ENCODE measurements at regions not wholly inside any gene's neighbourhood (a gene's known extent, or its start where the extent isn't known, plus 50 kb on each side); places are given as distances from the start of the nearest gene placed in this dataset.
"Not testable (repeated sequence)": the region's sequence is repeated elsewhere in the genome, so short reads cannot be mapped to it uniquely, and the experiment has no call there.

DNA sequence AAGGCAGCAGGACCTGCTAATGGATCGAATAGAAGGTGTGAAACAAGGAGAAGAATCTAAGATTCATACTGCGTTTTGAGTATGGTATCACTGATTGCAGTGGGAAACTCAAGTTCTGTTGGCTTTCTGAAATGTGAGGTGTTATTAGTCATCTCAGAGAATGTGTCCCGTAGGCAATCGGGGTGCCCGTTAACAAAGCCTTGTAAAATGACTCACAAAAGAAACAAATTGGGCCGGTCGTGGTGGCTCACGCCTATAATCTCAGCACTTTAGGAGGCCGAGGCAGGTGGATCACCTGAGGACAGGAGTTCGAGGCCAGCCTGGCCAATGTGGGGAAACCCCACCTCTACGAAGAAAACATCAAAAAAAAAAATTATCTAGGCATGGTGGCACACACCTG lies 118.2 kb upstream of the C7orf33 start:
- DNase-seq: no peak

DNA sequence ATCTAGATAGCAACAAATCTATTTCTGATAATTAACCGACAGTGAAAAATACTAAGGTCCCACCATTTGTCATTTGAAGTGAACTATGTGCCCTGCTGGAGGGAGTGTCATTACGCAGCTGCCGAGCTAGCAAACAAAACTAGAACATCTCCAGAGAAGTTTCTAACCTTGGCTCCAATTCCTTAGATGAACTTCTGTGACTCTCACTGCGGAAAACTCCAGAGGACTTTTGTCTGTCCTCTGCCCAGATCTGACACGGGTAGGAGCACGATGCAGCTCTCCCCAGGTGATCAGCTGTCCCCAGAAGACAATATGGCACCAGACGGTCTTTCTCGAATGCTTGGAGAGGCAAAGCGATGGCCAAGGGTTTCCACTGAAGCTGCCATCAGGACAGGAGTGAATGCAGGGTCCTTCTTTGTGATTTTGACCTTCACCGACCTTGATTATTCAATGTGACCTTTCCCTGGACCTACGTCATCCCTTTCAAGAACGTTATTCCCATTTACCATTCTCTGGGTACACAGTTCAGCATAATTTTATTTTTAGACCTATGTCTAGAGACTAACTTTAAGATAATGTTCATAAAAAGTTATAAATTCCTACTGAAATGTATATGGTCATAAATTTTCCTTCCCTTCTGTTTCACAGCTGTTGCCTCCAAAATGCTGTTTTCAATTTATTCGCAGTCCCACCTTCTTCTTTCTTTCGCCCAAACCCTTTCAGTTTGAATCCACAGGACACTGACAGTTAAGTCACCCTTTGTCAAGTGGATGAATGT lies 116.7 kb upstream of the C7orf33 start:
- DNase-seq: no peak

DNA sequence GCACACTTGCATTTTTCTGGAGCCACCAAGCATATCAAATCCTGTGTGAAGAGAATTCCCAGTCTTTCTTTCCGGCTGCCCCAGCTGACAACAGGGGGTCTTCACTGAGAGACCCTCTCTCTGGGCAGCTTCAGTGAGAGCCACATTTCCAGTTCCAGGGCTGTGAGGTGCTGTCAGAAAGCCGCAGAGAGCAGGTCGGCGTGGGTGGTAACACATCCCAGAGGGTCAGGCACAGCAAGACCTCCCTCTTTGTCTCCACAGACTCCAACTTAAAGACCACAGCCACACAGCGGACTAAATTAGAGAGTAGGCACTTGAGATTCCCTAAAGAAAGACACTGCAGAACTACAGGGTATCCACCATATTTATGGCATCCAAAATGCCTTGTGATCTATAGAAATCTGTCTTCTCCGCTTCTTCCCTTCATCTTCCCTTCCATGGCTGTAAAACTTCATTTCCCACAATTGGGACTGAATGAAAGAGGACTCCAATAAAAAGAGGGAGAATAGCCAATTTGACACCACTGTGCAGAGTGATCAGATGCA lies 116.0 kb upstream of the C7orf33 start:
- DNase-seq: no peak

DNA sequence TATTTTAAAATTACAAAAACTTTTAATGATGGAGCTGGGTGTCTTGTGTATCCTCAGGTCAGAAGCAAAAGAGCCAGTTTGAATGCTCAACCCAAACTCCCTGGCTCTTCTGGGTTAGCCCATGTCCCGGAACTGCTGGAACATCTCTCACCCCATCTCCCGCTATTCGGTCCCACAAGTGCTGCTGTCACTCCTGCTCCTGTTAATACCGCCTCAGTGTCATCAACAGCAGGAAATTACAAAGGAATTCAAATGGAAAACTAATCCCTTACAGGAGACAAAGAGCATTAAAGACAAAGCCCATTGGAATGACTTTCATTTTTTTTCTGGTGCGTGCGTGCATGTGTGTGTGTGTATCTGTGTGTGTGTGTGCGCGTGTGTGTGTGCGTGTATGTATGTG lies 112.0 kb upstream of the C7orf33 start:
- no peak for DNase-seq

DNA sequence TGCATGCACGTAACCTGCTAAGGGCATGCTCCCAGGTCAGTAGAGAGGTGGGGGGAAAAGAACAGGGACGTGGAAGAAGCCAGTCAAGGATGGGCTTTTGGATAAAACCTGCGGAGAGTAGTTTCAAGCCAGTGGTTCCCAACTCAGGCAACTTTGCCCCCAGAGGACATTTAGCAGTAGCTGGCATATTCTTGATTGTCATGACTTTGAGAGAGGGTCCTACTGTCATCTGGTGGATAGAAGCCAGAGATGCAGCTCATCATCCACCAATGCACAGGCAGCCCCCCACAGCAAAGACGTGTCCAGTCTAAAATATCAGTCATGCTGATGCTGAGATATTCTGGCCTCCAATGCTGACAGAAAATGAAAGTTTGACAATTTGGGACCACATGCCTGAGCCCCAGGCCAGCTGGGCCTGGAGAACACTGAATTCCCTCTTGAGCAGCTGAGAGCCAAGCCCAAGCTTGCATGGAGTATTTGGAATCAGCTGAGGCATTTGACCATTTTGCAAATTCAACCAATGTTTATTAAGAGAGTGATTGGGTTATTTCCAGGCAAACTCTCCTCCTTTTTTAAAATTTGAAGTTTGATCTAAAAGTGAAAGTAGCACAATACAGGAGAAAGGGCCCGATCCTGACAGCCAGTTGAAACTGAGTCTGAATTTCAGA lies 110.0 kb upstream of the C7orf33 start:
- no peak for DNase-seq

DNA sequence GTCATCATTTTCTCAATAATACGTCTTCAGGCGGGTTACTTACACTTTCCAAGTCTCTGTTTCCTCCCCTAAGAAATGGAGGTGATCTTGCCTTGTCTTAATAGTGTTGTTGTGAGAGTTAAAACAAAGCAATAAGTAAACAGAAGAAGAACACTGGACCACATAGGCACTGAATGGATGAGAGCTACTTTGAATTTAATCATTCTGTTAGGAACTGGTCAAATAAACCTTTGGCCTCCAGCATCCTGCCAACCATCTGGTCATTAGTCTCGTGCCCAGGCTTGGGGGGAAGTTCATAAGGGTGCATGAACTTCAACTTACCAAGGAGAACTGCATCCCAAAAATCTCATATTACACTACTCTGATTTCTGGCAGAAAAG lies 109.4 kb upstream of the C7orf33 start:
- DNase-seq: no peak

DNA sequence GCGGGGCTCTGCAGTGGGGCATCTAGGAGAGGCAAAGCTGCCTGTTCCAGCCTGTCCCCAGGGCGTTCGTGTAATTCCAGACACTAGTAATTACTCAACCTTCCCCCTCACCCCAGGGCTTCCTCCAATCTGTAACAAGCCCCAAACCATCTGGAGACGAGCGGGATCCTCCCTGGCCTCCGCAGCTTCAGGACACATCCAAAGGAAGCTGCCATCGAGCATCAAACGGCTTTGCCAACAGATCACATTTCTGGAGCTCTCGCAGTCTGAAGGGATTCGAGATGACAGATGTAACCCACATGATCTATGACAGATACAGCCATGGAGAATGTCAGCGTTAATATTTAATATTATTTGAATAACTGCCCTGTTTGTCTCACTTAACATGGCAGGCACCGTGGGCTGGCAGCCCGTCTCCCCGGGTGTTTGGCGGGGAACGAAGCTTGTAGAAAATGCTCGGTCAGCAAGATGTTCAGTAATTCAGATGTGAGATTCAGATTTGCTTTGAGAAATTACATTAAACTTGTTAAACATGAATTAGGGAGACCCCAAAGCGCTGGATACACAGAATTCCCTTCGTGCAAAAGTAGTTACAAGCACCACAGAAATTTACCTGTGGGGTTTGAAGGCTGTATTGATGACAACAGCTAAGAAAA lies 108.5 kb upstream of the C7orf33 start:
- no peak for DNase-seq

DNA sequence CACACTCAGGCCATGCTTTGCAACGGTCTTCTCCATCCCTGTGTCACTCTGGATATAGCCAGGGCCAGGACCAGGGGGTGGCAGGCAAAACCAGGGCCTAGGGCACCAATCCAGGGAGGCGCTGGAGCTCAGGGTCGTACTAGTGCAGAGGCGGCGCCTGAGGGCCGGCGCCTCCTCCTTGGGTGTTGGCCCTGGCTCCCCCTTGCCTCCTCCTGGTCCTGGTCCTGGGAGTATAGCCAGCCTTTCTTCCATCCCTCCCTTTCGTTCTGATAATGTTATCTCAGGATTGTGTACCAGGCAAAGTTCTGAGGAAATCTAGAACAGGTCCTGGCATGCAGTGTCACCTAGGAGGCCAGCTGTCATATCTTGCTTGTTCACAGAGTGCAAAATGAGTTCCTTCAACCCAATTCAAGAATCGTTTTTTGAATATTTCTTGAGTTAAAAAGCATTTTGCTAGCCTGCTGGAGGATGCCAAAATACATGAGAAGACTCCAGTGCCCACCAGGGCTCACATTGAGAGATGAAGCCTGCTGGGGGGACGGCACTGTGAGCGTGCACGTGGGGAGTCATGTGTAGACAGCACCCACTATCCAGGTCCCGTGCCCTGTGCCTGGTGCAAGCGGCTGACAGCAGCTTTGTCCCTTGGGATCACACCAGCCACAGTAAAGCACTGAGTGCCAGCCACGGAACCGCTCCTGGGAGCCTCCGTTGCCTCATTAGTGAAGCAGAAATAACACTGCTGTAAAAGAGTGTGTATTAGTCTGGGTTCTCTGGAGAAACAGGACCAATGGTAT lies 106.9 kb upstream of the C7orf33 start:
- no peak for DNase-seq

DNA sequence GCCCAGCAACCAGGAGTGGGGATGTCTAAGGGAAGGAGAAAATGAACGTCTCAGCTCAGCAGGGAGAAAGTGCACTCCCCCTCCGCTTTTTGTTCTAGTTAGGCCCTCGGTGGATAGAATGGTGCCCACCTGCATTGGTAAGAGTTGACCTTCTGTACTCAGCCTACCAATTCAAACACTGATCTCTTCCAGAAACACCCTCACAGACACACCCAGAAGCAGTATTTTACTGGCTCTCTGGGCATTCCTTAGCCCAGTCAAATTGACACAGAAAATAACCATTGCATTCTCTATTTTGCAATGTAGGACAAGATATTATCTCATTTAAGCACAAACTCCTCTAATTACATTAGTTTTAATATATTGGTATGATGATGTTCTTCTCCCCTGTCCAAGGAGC lies 106.1 kb upstream of the C7orf33 start:
- no peak for DNase-seq

DNA sequence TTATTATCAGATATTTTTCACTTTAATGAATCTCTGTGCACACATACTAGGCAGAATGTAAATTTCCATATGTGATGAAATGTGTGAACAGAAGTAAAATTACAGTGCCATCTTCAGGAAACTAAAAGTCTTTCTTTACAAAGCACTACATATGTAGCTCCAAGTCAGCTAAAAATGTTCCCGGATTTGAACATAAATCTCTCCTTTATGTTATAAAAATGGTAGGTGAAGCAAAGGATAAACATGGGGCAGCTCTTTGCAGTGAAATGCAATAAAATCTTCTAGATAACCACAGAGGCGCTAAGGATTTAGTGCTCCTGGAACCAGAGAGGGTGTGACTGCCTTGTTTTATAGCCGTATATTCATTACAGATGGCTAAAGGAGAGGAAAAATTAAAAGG lies 104.9 kb upstream of the C7orf33 start:
- no peak for DNase-seq

DNA sequence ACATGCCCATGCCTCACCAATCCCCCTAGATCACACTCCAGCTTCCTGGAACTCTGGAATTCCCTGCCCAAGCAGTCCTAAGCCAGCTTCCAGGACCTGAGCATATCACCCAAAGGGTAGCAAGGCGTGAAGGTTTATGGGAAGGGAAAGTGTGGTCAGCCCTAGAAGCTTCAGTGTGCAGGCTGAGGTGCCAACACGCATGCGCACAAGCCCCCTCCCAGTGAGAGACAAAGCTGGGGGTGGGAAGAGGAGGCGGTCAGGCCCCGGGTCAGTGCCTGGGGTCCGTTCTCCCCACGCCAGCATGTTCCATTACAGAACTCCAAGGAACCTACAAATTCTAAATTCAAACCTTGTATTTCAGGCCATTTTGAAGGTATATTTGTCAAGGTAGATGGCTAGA lies 103.6 kb upstream of the C7orf33 start:
- no peak for DNase-seq

DNA sequence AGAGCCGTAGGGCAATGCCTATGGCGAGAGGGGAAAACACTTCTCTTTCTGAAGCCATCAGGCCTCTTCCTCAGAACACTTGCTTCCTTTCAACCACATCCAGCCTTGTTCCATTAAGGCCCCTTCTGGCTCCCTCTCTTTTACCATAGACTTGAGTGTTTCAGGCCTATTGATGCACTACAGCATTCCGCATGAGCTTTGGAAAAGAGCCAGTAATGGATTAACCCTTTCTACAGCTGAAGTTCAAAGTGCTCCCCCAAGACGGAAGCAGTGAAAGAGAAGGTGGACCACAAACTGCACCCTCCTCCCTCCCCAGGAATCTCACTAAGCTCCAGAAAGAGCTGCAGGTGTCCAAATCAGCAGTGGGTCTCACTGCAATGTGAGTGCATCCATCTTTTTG lies 102.7 kb upstream of the C7orf33 start:
- DNase-seq: no peak

DNA sequence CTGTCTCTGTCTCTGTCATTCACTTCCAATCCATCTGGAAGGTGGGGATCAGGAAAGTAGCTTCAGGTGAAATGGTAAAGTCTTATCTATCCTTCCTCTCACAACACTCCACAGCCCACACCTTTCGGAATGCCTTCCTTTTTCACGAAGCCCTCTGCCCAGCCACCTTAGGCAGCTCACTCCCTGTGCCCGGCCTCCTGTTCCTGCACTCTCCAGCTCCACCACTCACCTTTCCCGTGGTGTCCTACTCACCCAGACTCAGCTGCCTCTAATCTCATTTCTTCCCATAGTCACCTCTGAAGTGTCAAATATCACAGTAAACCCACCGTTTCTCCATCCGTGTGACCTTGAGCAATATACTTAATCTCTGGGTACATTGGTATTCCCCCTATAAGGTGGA lies 100.9 kb upstream of the C7orf33 start:
- no peak for DNase-seq

DNA sequence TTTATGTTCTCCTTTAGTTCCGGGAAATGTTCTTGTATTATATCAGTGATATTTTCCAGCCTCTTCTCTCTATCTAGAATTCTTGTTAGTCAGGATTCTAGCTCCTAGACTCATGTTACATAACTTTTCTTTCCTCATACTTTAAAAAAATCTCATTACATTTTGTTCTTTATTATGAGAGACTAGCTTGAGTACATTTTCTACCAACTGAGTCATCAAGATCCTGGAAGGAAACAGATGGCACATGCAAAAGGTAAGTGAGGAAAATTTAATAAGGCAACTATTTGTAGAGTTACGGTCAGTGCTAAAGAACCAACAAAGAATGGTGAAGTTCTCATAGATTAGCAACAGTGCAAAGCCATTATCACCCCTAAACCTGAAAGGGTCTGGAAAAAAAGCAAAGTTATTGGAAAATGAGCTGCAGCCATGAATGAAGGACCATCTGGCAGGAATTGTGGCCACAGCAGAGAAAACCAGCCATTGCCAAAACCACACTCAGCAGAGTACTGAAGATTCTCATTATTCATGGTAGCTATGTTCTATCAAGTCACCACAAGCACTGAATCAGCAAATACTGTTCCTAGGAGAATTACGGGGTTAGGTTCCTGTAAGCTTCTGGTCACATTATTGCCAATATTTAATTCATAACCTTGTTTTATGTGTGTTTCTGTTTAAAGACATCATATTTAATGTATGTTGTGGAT lies 98.3 kb upstream of the C7orf33 start:
- no peak for DNase-seq

DNA sequence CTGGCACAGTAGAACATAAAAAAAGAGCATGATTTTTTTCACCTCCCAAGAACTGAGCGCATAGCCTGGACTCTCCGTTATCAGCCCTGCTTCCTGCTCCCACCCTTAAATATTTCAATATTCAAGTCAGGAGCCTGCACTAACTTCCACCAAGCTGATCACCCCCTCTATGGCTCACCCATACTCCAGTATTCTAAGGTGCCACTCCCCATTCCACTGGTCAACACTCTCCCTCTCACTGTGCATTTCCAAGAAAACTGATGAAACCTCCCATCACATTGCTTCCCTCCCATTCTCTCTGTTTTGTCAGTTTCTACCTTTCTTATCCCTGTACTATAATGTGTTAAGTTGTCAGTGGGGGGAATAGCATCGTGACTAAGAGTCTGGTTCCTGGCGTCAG lies 95.0 kb upstream of the C7orf33 start:
- DNase-seq: no peak

DNA sequence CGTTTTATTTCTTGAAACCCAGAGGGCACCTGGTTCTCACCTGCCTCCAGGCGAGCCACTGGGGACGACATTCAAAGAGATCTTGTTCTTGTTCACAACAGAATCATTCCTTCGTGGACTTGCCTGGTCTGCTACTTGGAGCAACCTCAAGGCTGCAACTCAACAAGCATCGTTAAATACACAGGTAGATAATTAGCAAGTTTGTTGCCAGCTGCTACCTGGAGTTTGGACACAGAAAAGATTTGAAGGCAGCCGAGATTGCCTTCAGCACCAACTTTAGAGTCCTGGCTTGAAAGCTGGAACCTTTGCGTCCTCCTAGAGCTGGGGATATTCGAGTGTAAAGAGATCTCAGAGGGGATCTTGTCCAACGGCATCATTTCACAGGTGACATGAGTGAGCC lies 89.6 kb upstream of the C7orf33 start:
- DNase-seq: no peak

DNA sequence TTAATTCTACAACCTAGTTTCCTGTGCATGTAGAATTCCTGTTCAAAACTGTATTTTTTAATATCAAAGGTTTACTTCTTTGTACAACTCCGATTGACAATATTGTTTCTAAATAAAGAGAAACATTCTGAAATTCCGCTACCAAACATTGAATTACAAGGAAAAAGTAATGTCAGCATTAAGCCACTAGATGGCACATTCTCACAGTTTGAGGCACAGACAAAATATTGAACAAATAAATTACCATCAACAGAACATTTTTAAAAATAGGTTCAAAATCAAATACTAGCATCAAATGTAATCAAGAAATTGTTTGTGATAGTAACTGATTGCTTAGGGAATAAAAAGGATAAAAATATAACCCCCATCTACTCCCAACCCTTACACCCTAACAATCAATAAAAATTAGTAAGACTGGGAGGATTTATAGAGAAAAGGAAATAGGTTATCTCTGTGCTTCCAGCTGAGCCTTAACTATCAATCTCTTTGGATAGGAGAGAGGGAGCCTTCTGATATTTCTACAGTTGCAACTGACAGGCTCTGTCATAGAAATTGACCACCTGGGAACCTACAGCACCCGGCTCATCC lies 86.6 kb upstream of the C7orf33 start:
- peak; percentile 59 for DNase-seq

DNA sequence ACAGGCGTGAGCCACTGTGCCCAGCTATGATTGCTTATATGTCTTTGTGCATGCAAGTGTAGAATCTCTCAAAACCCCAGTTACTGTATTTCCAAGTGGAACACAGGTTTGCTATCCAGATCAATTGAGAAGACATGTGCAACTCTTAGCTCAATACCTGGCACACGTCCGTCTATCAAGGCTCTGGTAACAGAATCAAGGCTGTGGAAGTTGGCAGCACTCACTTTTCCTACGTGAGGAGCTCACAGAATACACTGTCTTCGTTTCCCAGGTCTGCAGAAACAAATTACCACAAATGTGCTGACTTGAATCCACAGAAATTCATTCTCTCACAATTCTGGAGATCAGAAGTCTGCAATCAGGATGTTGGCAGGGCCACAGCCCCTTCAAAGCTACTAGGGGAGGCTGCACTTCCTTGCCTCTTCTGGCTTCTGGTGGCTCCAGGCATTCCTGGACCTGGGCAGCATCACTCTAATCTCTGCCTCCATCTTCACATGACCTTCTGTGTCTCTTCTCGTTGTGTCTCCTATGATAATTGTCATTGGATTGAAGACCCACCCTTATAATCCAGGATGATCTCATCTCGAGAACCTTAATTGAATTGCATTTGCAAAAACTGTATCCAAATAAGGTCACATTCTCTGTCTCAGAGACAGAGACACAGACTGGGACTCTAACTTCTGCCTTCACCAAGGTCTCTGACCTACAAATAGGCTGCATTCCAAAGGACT lies 84.8 kb upstream of the C7orf33 start:
- no peak for DNase-seq

DNA sequence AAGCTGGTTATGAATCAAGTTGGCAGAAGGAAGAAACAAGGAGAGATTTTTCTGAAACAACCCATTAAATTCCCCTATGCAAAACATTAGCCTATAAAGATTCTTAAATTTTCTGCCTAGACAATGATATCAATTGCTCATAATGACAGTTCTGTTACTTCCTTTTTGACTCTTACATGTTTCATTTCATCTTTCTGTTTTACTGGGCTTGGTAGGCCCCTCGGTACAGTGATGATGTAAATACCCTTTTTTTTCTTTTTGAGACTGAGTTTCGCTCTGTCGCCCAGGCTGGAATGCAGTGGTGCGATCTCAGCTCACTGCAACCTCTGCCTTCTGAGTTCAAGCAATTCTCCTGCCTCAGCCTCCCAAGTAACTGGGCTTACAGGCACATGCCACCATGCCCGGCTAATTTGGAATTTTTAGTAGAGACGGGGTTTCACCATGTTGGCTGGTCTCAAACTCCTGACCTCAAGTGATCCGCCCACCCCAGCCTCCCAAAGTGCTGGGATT lies 83.4 kb upstream of the C7orf33 start:
- not testable (repeated sequence) for DNase-seq

DNA sequence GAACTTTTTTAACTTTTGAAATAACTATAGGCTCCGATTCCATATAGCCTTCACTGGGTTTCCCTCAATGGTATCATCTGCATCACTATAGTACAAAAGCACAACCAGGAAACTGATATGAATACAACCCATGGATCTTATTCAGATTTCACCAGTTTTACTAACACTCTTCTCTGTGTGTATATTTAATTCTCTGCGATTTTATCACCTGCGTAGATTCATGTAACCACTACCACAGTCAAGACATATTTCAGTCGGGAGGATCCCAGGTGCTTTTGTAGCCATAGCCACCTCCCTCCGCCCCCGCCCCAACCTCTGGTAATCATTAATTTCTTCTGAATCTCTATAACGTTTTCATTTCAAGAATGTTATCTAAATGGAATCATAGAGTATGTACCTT lies 82.8 kb upstream of the C7orf33 start:
- no peak for DNase-seq

DNA sequence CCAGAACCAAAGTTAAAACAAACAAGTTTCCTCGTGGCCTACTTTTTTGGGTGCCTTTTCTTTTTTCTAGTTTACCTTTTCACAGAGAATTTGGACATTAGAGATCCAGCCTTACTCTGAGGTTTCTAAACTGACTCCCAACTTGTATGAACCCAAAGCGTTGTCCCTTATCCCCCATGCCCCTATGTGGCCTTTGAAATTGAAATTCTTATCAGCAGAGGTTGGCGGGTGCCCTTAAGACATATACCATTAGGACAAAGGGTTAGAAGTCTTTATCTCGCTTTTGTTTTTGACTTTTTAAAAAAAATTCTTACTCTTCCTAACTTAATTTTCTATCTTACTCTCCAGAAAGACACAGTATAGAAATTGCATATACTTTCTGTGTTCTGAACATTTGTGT lies 76.3 kb upstream of the C7orf33 start:
- DNase-seq: no peak

Data from CD4-positive, alpha-beta T cell treated with Interleukin-12 subunit alpha and Interleukin-12 subunit beta, for 1 hour (primary cell).